GM19397 (cell line): ENCODE measurements at regions not wholly inside any gene's neighbourhood (a gene's known extent, or its start where the extent isn't known, plus 50 kb on each side); places are given as distances from the start of the nearest gene placed in this dataset.
"Not testable (repeated sequence)": the region's sequence is repeated elsewhere in the genome, so short reads cannot be mapped to it uniquely, and the experiment has no call there.

ENCODE experiments used
- ATAC-seq: cut with Tn5 transposase; IDR thresholded peaks from one replicate; pipeline ENCODE4 v1.9.1; 2021; ENCODE audit warnings: mild to moderate bottlenecking, moderate library complexity; ENCODE audit not compliant: unreplicated experiment

DNA sequence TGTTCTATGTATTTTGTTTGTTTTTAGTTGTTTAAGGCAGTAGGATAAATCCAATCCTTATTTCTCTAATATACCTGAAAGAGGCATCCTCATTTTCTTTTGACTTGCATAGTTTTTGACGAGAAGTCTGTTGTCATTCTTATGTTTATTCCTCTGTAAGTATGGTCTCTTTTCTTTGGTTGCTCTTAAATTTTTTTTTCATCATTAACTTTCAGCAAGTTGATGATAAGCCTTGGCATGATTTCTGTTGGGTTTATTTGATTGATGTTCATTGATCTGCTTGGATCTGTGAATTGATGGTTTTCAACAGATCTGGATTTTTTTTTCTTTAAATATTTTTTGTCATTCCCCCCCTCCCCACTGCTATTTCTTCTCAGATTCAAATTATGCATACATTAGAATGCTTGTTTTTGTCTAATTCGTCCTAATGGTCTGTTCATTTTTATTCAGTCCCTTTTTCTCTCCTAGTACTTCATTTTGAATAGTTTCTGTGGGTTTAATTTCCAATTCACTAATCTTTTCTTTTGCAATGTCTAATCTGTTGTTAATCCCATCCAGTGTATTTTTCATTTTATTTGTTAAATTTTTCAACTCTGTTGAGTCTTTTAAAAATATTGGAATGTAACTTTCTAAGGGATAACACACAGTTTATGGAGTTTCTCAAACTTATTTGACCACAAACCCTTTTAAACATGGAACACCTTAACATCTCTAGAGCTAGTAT lies 495.9 kb downstream of the CSNK1G3 start:
- ATAC-seq: no peak

- ATAC-seq: no peak
These were observed 489.1 kb downstream of the CSNK1G3 start for GRCh38 chr5:124001036-124001615.

GRCh38 chr5:124000538-124000937 lies 488.6 kb downstream of the CSNK1G3 start:
- no peak for ATAC-seq

GRCh38 chr5:123997462-123998215 lies 485.7 kb downstream of the CSNK1G3 start:
- ATAC-seq: no peak

DNA sequence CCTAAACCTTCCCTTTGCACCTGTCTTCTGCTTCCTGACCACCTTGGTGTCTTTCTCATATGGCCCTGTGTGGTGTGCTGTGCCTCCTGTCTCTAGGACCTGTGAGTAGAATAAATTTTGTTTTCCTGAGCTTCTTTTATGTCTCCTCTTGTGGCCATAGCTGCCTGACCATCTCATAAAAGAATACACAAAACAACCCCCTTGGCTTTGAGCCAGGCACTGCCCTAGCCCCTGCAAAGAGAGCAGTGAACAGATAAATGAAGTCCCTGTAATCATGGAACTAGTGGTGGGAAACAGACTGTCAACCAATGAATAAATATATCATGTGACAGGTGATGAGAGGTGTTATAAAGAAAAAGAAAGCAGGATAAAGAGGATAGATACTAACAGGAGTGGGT lies 485.1 kb downstream of the CSNK1G3 start:
- no peak for ATAC-seq

DNA sequence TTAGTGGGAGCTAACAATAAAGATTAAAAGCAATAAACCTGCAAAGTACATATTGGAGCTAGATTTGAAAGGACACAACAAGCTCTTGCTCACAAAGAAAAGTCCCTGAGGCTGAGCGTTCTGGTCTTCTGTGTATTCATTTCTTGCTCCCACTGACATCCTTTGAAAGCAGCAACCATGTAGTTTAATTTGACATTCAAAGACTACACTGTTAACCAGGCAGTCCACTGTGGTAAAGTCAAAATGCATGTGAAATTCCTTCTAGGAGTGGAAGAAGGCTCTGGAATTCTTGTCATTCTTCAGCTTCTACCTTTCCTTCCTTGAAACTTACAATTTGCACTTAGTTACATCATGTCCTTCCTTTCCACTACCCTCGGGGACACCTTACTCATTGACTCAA lies 480.7 kb downstream of the CSNK1G3 start:
- ATAC-seq: no peak

DNA sequence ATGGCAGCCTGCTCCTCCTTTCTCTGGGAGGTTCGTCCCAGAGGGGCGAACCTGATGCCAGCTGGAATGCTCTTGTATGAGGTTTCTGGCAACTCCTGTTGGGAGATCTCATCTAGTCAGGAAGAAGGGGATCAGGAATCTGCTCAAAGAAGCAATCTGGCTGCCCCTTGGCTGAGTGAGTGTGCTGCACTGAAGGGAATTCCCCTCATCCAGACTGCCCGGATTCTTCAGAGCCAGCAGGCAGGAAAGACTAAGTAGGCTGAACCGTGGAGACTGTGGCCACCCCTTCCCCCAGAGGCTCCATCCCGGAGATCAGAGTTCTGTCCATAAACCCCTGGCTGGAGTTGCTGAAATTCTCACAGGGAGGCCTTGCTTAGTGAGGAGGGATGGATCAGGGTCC lies 476.0 kb downstream of the CSNK1G3 start:
- no peak for ATAC-seq

- ATAC-seq: no peak
These were observed 464.5 kb downstream of the CSNK1G3 start for GRCh38 chr5:123976379-123977033.

GRCh38 chr5:123975521-123975920 lies 463.5 kb downstream of the CSNK1G3 start:
- ATAC-seq: not testable (repeated sequence)

GRCh38 chr5:123966781-123967180 lies 454.8 kb downstream of the CSNK1G3 start:
- no peak for ATAC-seq

DNA sequence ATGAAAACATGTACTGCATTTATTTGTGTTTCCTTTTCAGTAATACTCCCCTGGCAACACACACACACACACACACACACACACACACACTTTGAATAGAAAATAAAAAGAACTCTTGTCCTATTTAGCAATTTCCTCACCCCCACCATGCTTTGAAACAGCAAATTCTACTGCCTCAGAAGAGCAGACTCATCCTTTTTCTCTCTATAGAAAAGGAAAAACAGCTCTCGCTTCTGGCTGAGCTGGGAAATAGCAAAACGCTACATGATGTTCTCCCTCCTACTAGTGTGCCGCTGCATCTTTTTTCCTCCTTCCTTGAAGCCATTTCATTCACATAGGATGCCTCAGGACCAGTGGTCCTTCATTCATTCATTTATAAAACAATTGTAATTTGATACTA lies 453.6 kb downstream of the CSNK1G3 start:
- ATAC-seq: no peak

DNA sequence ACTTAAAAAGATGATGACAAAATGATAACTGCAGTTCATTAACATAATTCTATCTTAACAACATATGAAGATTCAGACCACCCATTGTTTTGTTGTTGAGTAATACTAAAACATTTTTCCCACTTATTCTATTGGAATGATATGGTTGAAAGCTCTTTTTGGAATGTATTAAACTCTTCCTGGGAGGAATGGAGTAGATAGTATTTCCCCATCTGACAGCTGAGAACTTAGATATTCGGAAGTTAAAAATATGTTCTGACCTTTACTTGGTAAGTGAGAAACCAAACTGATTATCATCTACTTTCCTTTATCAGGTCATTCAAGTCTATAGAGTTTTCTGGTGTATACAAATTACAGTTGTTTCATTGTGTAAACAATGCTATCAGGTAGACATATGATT lies 452.9 kb downstream of the CSNK1G3 start:
- ATAC-seq: no peak

- no peak for ATAC-seq
These were observed 448.5 kb downstream of the CSNK1G3 start for GRCh38 chr5:123960526-123960925.

DNA sequence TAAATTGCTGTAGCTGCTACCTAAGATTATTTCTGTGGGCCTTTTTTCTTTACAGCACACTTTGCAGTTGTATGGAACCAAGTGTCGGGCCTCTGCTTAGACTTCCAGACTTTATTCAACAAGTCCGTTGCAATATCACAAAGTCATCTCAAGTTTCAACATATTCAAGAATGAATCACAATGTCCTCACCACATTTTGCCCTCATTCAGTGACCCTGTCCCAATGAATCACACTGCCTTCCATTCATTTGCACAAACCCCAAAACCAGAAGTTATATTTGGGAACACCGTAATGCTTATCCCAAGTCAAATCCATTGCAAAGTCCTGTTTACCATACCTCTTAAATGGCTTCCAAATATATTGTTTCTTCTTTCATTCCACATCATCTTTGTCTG lies 439.6 kb downstream of the CSNK1G3 start:
- no peak for ATAC-seq

DNA sequence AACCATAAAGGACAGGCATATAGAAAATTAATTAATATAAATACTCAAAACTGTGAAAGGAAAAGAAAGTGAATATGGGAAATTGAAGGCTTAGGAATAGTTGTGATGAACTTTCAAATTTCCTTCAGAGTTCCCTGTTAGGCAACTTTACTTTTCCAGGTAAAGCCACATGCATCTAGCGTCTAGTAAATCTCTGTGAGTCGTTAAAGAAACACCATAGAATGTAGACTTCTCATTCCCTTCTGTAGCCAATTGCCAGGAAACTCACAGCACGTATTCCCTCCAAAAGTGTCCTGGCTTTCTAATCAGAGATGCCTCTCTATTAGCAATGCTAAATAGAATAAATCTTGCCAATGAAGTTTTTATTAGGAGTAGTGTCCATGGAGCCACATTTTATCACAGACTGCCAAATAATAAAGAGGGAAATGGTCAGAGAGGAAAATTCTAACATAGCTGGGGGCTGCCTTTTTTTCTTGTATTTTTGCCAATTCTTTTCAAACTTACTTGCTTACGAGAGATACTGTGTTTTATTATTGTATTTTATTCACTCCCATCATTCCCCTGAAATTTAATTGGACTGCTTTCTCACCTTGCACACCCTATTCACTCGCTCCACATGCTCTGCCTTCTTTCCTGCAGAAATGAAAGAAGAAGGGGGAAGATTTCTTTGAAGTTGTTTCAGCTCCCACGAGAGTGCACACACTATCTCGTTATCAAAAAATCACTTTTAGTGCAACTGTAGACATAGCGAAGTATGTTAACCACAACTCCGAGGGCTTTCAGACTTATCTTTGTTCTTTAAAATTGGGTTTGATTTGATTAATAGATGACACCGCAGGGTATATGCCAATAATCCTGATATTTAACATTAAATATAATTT lies 439.0 kb downstream of the CSNK1G3 start:
- ATAC-seq: no peak

DNA sequence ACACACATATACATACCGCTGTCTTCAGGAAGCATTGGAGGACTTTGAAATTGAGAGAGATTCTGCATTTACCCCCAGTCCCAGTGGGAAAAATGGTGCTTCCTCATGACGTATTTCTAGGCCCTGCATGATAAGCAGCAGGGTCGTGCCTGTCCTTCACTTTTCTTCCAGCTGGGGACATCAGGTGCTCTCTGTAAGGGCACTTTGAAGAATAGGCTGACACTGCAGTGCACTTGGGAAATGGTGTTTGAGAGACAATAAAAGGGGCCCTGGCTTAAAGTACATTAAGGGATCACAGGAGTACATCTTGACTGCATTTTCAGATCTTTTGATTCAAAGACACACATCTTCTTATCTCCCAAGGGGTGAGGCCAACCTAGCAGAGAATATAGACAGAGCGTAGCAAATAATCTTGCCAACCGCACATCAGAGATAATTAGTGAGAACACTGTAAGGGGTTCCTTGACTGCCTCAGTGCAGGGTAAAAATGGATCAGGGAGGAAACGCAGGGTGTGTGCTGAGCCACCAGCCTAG lies 437.9 kb downstream of the CSNK1G3 start:
- no peak for ATAC-seq

DNA sequence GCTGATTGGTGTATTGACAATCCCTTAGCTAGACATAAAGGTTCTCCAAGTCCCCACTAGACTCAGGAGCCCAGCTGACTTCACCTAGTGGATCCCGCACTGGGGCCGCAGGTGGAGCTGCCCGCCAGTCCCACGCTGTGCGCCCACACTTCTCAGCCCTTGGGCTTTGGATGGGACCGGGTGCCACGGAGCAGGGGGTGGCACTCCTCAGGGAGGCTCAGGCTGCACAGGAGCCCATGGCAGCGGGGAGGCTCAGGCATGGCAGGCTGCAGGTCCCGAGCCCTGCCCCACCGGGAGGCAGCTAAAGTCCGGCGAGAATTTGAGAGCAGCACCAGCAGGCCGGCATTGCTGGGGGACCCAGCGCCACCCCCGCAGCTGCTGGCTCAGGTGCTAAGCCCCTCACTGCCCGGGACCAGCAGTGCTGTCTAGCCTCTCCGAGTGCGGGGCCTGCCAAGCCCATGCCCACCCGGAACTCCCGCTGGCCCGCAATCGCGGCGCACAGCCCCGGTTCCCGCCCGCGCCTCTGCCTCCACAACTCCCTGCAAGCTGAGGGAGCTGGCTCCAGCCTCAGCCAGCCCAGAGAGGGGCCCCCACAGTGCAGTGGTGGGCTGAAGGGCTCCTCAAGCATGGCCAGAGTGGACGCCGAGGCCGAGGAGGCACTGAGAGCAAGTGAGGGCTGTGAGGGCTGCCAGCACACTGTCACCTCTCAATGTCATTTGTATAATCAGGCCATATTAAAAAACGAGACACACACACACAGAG lies 437.2 kb downstream of the CSNK1G3 start:
- no peak for ATAC-seq

DNA sequence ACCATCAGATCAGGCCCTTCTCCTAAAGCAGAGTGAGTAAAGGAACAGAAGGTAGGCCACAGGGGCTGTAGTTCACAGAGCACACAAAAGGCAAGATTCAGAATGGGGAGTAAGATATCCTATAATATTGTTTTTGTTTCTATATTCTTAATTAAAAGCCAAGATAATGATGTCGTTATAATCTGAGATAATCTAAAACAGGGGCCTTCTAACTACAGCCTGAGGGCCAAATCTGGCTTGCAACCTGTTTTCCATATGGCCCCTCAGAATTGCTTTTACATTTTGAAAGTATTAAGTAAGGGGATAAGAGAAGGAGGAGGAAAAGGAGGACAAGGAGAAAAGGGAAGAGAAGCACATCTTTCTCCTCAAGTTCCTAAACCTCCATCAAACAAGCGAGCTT lies 435.8 kb downstream of the CSNK1G3 start:
- ATAC-seq: no peak

GRCh38 chr5:123945548-123945947 lies 433.6 kb downstream of the CSNK1G3 start:
- ATAC-seq: no peak

- ATAC-seq: no peak
These were observed 431.2 kb downstream of the CSNK1G3 start for GRCh38 chr5:123943151-123943550.
